GM12874 (cell line): ENCODE measurements at regions not wholly inside any gene's neighbourhood (a gene's known extent, or its start where the extent isn't known, plus 50 kb on each side); places are given as distances from the start of the nearest gene placed in this dataset.

Experiments
- CTCF ChIP-seq: IDR thresholded peaks from 2 replicates; pipeline ENCODE4 v1.5.1; 2011; ENCODE audit warnings: low read depth, mild to moderate bottlenecking, control low read depth, low read length, moderate library complexity; ENCODE audit not compliant: insufficient read depth

DNA sequence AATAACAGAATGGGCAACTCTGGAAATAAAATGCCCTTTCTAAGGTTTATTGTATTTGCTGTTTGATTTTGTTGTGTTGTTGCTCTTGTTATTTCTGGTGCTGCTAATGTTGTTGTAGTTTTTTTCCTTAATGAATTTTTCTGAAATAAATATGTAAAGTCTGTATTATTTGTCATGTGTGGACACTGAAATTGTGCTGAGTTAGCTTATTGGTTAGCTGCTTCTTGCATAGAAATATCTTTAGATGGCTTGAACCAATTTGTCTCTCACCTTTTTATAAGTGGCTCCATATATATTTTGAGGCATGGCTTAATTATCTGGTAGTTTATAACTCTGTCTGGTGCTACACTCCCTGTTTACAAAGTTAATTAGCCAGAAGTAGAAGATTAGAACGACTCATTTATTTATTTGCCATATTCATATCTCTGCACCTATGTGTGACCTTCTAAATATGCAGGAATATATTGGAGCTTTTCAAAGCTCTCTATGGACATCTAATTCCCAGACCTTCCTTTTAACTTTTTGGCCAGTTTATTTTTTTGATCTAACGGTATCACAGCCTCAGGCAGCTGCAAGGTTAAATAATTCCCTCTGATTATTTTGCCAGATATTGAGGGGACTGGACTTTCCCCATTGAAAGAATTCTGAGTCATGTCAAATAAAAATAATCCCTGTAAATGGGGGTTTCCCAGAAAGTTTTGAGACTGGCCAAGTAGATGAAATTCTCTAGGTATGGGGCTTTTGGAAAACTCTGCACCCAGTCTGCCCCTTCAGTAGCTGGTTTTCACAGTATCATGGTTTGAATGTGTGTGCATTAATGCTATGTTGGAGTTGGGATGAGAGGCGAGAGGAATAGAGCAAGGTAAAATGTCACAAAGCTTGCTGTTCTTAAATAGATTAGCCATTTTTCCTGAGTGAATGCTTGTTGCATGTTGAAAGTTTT lies 1331.7 kb upstream of the MIR17HG start:
- TF ChIP-seq CTCF = no peak

- no peak for TF ChIP-seq CTCF
Observed at GRCh38 chr13:90016688-90017087, 1330.8 kb upstream of the MIR17HG start.

- TF ChIP-seq CTCF = no peak
Observed at GRCh38 chr13:90020536-90021070, 1326.9 kb upstream of the MIR17HG start.

DNA sequence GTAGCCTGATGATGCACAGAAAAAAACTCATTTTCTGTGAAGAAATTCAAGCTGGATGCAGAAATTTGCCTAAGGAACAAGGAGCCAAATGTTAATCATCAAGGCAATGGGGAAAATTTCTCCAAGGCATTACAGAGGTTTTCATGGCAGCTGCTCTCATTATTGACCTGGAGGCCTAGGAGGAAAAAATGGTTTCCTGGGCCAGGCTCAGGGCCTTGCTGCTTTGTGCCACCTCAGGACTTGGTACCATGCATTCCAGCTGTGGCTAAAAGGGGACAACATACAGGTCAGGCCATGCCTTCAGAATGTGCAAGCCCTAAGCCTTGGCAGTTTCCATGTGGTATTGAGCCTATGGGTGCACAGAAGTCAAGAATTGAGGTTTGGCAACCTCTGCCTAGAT lies 1320.1 kb upstream of the MIR17HG start:
- TF ChIP-seq CTCF = no peak

- TF ChIP-seq CTCF = no peak
Observed at GRCh38 chr13:90032313-90032712, 1315.2 kb upstream of the MIR17HG start.

DNA sequence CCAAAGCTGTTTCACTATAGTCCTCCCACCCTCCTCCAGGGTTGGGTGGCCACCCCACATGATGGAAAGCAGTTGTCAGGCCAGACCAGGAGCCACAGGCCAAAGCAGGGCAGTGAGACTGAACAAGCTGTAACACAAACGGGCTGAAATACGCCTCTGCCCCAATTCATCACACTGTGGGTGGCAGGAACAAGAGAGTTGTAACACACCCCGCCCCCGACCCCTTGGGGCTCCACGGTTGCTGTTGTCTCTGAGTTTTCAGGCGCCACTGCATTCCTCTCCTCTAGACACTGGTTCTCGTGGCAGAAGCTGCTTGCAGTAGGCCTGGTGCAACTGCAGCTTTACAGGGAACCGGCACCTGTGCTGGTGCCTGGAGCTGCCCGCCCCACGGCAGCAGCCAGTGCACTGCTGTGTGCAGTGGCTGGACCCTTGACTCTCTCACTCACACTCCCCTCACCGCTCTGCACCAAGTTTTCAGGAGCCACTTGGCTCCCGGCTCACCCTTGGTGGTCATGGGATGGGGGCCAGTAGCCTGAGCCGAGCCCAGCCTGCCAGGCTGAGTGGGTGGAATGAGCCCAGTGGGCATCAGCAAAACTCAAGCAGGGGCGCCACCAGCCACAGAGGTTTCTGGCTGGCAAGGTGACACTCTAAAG lies 1314.5 kb upstream of the MIR17HG start:
- TF ChIP-seq CTCF = no peak

- TF ChIP-seq CTCF = no peak
Observed at GRCh38 chr13:90039516-90039915, 1308.0 kb upstream of the MIR17HG start.
